HG03280 (cell line): ENCODE measurements at regions not wholly inside any gene's neighbourhood (a gene's known extent, or its start where the extent isn't known, plus 50 kb on each side); places are given as distances from the start of the nearest gene placed in this dataset.
"Not testable (repeated sequence)": the region's sequence is repeated elsewhere in the genome, so short reads cannot be mapped to it uniquely, and the experiment has no call there.

Experiments
- ATAC-seq: cut with Tn5 transposase; IDR thresholded peaks from one replicate; pipeline ENCODE4 v1.9.1; 2021; ENCODE audit warnings: mild to moderate bottlenecking, moderate library complexity; ENCODE audit not compliant: unreplicated experiment

DNA sequence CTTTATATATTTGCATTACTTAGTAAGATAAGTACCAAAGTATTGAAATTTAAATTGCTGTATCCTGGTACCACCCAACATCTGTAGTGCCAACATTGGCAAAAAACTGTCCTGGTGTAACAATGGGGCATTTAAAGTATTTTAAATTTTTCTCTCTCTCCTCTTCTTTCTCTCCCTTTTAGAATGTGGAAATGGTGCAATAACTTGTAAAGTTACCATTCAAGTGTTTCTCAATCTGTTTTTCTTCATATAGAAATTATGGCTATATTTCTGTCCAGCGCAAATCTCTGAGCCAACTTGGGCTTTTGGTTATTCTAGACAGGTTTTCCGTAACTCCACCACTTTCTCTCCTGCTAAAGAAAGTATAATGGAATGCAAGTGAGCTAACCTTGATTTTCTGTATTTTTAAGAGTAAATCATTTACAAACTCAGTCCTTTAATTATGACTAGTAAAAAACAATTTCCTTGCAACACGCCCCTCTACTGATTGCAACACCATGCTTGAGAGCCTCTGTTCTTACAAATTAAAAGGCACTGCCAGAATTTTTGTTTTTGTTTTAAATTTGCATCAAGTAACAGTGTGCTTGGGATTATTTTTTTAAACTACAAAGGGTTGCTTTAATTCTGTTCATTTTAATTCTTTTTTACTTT lies 324.2 kb upstream of the CITED2 start:
- ATAC-seq = no peak

DNA sequence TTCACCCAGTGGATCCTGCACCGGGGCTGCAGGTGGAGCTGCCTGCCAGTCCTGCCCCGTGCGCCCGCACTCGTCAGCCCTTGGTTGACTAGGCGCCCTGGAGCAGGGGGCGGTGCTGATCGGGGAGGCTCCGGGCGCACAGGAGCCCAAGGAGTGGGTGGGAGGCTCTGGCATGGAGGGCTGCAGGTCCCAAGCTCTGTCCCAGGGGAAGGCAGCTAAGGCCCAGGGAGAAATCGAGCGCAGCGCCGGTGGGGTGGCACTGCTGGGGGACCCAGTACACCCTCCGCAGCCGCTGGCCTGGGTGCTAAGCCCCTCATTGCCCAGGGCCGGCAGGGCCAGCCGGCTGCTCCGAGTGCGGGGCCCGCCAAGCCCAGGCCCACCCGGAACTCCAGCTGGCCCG lies 323.4 kb upstream of the CITED2 start:
- not testable (repeated sequence) for ATAC-seq

GRCh38 chr6:139696991-139697390 lies 322.5 kb upstream of the CITED2 start:
- not testable (repeated sequence) for ATAC-seq

- no peak for ATAC-seq
These were observed 320.9 kb upstream of the CITED2 start for GRCh38 chr6:139695361-139695760.

- ATAC-seq = no peak
These were observed 319.3 kb upstream of the CITED2 start for GRCh38 chr6:139693735-139694134.

- no peak for ATAC-seq
These were observed 315.6 kb upstream of the CITED2 start for GRCh38 chr6:139690007-139690406.

- no peak for ATAC-seq
These were observed 312.6 kb upstream of the CITED2 start for GRCh38 chr6:139687055-139687454.

DNA sequence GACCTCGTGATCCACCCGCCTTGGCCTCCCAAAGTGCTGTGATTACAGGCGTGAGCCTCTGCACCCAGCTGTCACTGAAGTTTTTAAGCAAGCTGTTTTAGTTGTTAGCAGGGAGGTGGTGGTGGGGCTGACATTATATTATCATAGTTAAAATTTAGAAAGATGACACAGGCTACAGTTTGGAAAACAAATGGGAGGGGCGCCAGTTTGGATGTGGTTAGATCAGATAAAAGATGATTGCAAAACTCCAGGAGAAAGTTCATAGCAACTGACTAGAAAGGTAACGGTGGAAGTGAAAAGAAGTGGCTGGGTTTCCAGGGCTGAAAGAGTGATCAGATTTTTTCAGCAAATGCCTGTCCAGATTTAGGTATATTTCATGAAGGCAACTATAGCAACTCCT lies 311.9 kb upstream of the CITED2 start:
- ATAC-seq = no peak

- no peak for ATAC-seq
These were observed 310.6 kb upstream of the CITED2 start for GRCh38 chr6:139685009-139685408.

GRCh38 chr6:139680819-139681218 lies 306.4 kb upstream of the CITED2 start:
- no peak for ATAC-seq

- no peak for ATAC-seq
These were observed 305.2 kb upstream of the CITED2 start for GRCh38 chr6:139679516-139680179.

- no peak for ATAC-seq
These were observed 302.3 kb upstream of the CITED2 start for GRCh38 chr6:139676718-139677117.

DNA sequence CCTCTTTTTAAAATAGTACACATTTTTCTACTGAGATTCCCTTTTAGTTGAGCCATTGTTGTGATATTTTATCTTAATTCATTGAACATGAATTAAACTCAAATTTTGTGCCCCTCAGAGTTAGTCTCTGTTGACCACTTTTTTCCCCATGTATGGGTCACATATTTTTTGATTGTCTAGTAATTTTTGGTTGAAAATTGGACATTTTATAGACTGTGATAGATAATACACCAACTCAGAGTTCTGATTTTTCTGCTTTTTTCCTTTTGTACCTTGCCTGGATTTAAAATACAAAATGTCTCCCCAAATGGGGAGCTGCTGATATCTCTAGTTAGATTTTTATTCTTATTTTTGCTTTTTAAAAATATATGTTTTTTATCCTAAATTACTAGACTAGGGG lies 291.8 kb upstream of the CITED2 start:
- ATAC-seq = no peak

GRCh38 chr6:139663996-139664395 lies 289.5 kb upstream of the CITED2 start:
- ATAC-seq = no peak

GRCh38 chr6:139659711-139660110 lies 285.3 kb upstream of the CITED2 start:
- ATAC-seq = no peak

DNA sequence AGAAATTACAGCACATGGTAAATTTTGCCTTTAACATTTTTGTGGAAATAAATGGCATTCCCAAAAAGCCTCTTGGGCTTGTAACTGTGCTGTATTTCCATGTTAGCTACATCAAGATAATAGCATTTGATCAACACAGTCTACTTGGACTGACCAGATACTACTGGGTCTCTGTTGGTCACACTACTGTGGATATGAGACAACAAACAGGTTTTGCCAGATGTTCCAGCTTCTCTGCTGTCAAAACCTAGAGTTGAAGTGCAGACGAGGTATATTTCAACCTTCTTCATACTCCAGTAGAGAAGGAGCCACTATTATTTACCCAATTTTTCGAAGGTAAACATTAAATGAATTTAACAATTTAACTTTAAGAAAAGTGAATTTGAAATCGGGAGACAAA lies 284.7 kb upstream of the CITED2 start:
- ATAC-seq = no peak

- ATAC-seq = no peak
These were observed 282.7 kb upstream of the CITED2 start for GRCh38 chr6:139657119-139657518.

DNA sequence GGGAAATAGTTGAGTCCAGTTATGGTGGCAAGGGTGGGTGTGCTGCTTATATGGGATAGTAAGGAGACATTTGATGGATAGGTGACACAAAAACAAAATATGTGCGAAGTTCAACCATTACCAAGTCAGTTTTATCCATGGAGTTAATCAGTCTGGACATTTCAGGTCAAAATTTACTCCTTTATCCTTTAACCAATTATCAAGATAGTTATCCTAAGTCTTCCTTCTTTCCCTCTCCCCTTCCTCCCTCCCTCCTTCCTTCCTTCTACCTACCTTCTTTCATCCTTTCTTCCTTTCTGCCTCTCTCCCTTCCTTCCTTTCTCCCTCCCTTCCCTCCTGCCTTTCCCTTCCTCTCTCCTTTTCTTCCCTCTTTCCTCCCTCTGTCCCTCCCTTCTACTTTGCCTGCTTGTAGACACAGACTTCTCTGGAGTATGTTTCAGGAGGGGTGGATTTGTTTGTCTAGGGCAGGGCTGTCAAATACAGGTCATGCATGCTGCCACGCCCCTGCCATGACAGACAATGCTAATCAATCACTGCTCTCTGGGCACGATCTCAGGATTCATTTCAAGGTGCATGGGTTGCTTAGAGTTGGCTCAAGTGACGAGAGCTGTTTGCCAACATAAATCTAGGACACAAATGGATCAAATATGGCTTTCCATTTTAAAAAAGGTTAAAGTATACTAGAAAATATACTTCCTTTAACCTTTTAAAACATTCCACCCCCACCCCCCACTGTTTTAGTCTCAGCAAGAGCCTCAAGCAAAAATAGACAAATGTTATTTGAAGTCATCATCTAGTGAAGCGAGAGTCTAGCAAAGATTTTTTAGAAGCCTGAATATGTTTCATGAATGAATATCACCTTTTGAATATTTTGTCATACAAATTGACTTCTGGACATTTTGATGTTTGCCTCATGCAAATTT lies 281.6 kb upstream of the CITED2 start:
- ATAC-seq = no peak

GRCh38 chr6:139654888-139655782 lies 280.7 kb upstream of the CITED2 start:
- ATAC-seq = no peak

GRCh38 chr6:139654309-139654708 lies 279.9 kb upstream of the CITED2 start:
- ATAC-seq = no peak

DNA sequence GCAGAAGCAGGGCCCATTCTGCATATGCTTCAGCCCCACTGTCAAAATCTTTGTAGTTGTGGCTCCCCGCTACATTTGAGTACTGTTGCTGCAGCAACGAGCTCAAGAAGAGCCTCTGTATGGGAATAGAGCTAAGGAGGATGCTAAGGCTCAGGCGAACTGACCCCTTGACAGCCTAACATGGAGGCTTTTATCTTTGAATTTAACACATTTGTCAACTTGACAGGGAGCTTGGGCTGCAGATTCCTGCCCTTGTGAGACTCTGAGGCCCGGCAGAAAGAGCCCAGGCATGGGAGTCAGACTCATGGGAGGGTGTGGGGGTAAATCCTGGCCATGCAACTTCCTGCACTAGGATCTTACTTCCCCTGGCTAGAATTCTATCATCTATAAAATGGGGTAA lies 278.7 kb upstream of the CITED2 start:
- ATAC-seq = no peak
